Kidney epithelial cell (primary cell): ENCODE measurements at regions not wholly inside any gene's neighbourhood (a gene's known extent, or its start where the extent isn't known, plus 50 kb on each side); places are given as distances from the start of the nearest gene placed in this dataset.

Experiments used
- DNase-seq: peaks from one replicate; pipeline ENCODE4 v3.0.0-alpha.2; 2010; ENCODE audit warnings: low read depth
- H3K27me3 ChIP-seq: 2 replicates; pipeline ENCODE4 v1.6.0; 2011; ENCODE audit warnings: low read length; ENCODE audit not compliant: control insufficient read depth, insufficient read depth
- H3K36me3 ChIP-seq: 2 replicates; pipeline ENCODE4 v1.5.1; 2011; ENCODE audit warnings: low read length; ENCODE audit not compliant: control insufficient read depth, insufficient read depth
- H3K4me3 ChIP-seq: 2 replicates; pipeline ENCODE4 v1.5.1; 2011; ENCODE audit warnings: low read depth, mild to moderate bottlenecking, control low read depth, low read length
- CTCF ChIP-seq: IDR thresholded peaks from 2 replicates; pipeline ENCODE4 v1.5.1; 2011; ENCODE audit warnings: mild to moderate bottlenecking, moderate library complexity, low read length, control low read depth, inconsistent platforms; ENCODE audit not compliant: insufficient read depth, poor library complexity, severe bottlenecking

GRCh38 chr6:27679308-27679963 is 206.5 kb upstream of the ZNF184 start:
- no peak for DNase-seq
- no peak for TF ChIP-seq CTCF
- peak overlapping the region; percentile 13 for H3K4me3 ChIP-seq

GRCh38 chr6:27678469-27678868 is 205.6 kb upstream of the ZNF184 start:
- no peak for TF ChIP-seq CTCF
- no peak for DNase-seq
- peaks cover 25% of the 10 kb centered on the region for H3K27me3 ChIP-seq
- H3K4me3 ChIP-seq: no peak overlapping the region
- no peaks in the 10 kb centered on the region for H3K36me3 ChIP-seq

More at GRCh38 chr6:27679308-27679963, 206.5 kb upstream of the ZNF184 start:
- H3K27me3 ChIP-seq: peaks cover 25% of the 10 kb centered on the region
- H3K36me3 ChIP-seq: no peaks in the 10 kb centered on the region

- no peak overlapping the region for H3K4me3 ChIP-seq
- no peak for TF ChIP-seq CTCF
These were observed 202.0 kb upstream of the ZNF184 start for GRCh38 chr6:27674882-27675281.

DNA sequence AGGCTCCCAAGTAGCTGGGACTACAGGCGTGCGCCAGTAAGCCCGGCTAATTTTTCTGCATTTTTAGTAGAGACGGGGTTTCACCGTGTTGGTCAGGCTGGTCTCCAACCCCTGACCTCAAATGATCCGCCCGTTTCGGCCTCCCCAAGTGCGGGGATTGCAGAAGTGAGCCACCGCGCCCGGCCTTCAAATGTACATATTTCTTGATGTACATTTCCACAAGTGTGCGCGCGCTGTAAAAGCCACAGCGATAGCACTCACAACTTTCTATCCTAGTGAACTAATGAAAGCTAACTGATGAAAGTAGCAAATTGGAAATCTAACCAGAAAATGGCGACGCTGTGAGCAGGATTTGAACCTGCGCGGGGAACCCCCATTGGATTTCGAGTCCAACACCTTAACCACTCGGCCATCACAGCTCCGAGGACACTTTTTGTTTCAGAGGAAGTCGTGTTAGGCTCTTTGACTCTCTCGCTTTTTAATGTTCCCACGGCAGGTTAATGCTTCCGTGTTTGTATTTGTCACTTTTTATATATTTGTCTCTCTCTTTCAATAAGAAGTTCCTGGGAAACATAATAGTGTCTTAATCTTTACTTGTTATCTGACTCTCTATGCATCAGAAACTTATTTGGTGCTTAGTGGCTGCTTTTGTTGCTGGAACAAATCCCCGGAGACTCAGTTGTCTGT is 199.4 kb upstream of the ZNF184 start:
- no peak for TF ChIP-seq CTCF
- Histone ChIP-seq H3K27me3 (peaks cover 15% of the 10 kb centered on the region), H3K4me3 (peak overlapping the region; percentile 19), H3K36me3 (no peaks in the 10 kb centered on the region)
- no peak for DNase-seq

More at GRCh38 chr6:27674882-27675281, 202.0 kb upstream of the ZNF184 start:
- Histone ChIP-seq H3K36me3 (no peaks in the 10 kb centered on the region), H3K27me3 (peaks cover 22% of the 10 kb centered on the region)
- DNase-seq: no peak

GRCh38 chr6:27669624-27670301 is 196.9 kb upstream of the ZNF184 start:
- H3K27me3 ChIP-seq: peaks cover 18% of the 10 kb centered on the region
- no peak for TF ChIP-seq CTCF
- no peak overlapping the region for H3K4me3 ChIP-seq
- no peaks in the 10 kb centered on the region for H3K36me3 ChIP-seq
- DNase-seq: no peak
